ENCODE measurements at regions not wholly inside any gene's neighbourhood (a gene's known extent, or its start where the extent isn't known, plus 50 kb on each side); places are given as distances from the start of the nearest gene placed in this dataset.

DNA sequence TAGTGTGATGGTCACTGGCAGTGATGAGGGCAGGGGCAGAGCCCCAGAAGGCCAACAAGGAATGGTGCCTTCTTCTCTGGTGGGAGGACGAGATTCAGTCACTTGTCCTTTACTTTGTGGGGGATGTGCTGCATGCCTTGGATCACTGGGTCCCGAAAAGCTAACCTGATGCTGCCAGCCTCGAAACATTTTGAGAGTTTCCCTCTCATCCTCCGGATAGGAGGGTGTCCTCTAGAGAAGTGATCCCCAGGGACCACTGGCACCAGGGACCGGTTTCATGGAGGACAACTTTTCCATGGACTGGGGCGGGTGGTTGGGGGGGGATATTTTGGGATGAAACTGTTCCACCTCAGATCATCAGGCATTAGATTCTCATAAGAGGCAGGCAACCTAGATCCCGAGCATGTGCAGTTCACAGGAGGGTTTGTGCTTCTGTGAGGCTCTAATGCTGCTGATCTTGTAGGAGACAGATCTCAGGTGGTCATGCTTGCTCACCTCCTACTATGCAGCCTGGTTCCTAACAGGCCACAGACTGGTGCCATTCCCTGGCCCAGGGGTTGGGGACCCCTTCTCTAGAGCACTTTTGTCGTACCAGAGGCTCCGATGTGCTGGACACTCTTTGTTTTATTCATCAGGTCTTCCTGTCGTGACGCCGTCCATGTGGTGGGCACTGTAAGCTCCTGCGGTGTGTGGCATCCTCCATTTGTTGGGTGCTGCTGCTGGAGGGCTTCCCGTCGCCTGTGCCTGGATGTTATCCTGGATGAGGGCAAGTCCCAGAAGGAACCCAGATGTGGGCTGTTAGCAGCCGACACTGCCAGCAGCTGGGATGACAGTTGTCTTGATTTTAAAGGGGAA, 68.5 kb upstream of the HDAC4 start:
- H3K36me3 ChIP-seq, result no peaks in the 10 kb centered on the region

DNA sequence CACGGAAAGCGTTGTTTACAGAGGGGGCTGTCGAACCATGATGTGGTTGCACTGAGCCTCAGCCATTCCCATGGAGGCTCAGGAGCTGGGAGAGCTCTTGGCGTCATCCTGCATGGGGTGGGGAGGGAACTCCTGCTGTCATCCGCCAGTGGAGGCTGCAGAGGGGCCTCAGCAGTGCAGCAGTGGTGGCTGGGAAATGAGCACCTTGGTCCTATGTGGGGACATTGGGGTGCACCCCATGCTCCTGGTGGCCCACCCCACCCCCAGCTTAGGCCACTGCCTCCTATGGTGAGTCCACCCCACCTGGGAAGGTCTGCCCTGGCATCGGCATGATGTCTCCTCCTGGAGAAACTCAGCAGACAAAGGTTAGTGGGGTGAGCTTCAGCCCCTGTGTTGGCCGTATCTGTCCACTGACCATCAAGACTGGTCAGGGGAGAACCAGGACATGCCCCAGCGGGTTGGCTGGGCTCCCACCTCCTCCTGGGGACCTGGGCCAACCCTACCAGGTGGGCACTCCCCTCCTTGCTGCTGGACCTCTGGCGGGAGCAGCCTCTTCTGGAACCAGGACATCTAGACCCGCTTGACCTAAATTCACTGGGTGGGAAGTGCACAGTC, 67.8 kb upstream of the HDAC4 start:
- Histone ChIP-seq H3K4me2 (no peak overlapping the region), H3K9ac (no peak overlapping the region), H3K4me1 (peaks cover 33 to 38% (median 36%) of the 10 kb centered on the region in 10 experiments), H3K36me3 (no peaks in the 10 kb centered on the region), H3K4me3 (no peak overlapping the region), H4K20me1 (no peaks in the 10 kb centered on the region), H3K9me3 (replicated peaks in 1 of 11) (peaks cover 0 to 25% (median 10%) of the 10 kb centered on the region in 11 experiments; a peak in 9 of 22 replicates), H3K27ac (no peak overlapping the region), H3K27me3 (no peaks in the 10 kb centered on the region)
- TF ChIP-seq Cebpa-rat (IDR thresholded peaks at IDR 0.05), result no peak

More for the DNA sequence above, 68.5 kb upstream of the HDAC4 start:
- Histone ChIP-seq H3K9ac (no peak overlapping the region), H3K9me3 (replicated peaks in 1 of 11) (peaks cover 0 to 25% (median 10%) of the 10 kb centered on the region in 11 experiments; a peak in 9 of 22 replicates), H3K27ac (no peak overlapping the region), H3K4me3 (no peak overlapping the region), H3K27me3 (no peaks in the 10 kb centered on the region), H3K4me1 (peaks cover 26 to 30% (median 28%) of the 10 kb centered on the region in 10 experiments), H3K4me2 (no peak overlapping the region), H4K20me1 (no peaks in the 10 kb centered on the region)
- TF ChIP-seq Cebpa-rat (IDR thresholded peaks at IDR 0.05), result no peak

- Histone ChIP-seq H3K27me3 (no peaks in the 10 kb centered on the region), H3K27ac (no peak overlapping the region), H3K9me3 (replicated peaks in 1 of 11) (peaks cover 0 to 25% (median 10%) of the 10 kb centered on the region in 11 experiments; a peak in 9 of 22 replicates), H3K4me1 (peaks cover 39 to 43% (median 41%) of the 10 kb centered on the region in 10 experiments), H3K9ac (no peak overlapping the region), H3K4me2 (no peak overlapping the region), H4K20me1 (no peaks in the 10 kb centered on the region), H3K4me3 (no peak overlapping the region), H3K36me3 (no peaks in the 10 kb centered on the region)
- no peak for TF ChIP-seq Cebpa-rat (IDR thresholded peaks at IDR 0.05)
Measured at GRCh38 chr2:239467956-239468490, 67.2 kb upstream of the HDAC4 start.

DNA sequence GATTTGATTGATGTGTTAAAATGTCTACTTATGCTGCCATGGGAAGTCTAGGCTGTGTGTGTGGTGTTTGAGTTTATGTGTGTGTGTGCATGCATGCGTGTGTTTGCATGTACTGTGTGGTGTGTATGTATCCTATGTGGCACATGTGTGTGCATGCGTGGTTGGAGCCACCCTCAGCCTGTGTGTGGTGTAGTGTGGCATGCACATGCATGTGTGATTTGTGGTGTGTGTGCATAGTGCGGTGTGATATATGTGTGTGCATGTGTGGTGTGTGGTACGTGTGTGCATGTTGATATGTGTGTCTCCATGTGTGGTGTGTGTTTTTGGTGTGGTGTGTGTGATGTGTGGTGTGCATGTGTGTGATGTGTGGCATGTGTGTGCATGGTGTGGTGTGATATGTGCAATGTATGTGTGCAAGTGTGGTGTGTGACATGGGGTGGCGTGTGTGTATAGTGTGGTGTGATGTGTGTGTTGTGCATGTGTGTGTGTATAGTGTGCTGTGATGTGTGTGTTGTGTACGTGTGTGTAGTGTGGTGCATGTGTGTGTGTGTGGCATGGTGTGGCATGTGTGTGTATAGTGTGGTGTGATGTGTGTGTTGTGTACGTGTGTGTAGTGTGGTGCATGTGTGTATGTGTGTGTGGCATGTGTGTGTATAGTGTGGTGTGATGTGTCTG, 66.6 kb upstream of the HDAC4 start:
- Histone ChIP-seq H3K36me3 (no peaks in the 10 kb centered on the region), H3K9ac (no peak overlapping the region)

DNA sequence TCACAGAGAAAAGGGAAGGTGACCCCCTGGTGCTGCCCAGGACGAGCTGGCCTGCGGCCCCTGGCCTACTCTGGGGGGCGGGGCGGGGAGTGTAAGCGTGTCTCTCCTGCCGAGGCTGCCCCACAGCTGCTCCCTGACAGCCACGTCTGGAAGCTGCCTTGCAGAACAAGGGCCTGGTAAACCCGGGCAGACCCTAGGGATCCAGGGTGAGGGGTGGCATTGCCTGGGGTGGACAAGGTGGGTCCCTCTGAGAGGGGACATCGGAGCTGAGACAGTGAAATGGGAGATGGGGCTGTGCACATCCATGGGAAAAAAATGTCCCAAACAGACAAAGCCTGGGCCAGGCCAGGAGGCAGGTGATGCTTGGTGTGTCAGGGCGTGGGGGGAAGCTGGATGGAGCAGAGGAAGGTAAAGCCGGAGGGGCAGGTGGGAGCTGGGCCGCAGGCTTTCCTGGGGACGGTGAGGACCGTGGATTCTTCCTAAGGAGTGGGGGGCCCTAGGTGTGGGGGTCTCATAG, 66.0 kb upstream of the HDAC4 start:
- no peak overlapping the region for H3K4me3 ChIP-seq
- H3K36me3 ChIP-seq, result no peaks in the 10 kb centered on the region
- H3K9ac ChIP-seq, result 0 out of 22 replicates have a peak overlapping the region, but pooled peaks of 1 of the 11 experiments have one; percentile 68
- no peaks in the 10 kb centered on the region for H4K20me1 ChIP-seq
- peak overlapping the region; percentile 59 to 95 (median 81); a peak in 19 of 22 replicates for H3K4me2 ChIP-seq
- no peak for TF ChIP-seq Cebpa-rat (IDR thresholded peaks at IDR 0.05)
- H3K27me3 ChIP-seq, result no peaks in the 10 kb centered on the region
- peak overlapping the region in 3 of 11 experiments; percentile 85 to 89 (median 88); a peak in 6 of 22 replicates for H3K27ac ChIP-seq
- H3K4me1 ChIP-seq, result peaks cover 44 to 49% (median 46%) of the 10 kb centered on the region in 10 experiments
- H3K9me3 ChIP-seq (replicated peaks in 1 of 11), result peaks cover 0 to 25% (median 10%) of the 10 kb centered on the region in 11 experiments; a peak in 9 of 22 replicates

More for the DNA sequence above, 66.6 kb upstream of the HDAC4 start:
- TF ChIP-seq Cebpa-rat (IDR thresholded peaks at IDR 0.05), result no peak
- Histone ChIP-seq H3K4me1 (peaks cover 44 to 49% (median 46%) of the 10 kb centered on the region in 10 experiments), H3K9me3 (replicated peaks in 1 of 11) (peaks cover 0 to 25% (median 10%) of the 10 kb centered on the region in 11 experiments; a peak in 9 of 22 replicates), H3K27me3 (no peaks in the 10 kb centered on the region), H4K20me1 (no peaks in the 10 kb centered on the region), H3K27ac (no peak overlapping the region; a peak in 1 of 22 replicates), H3K4me2 (peak overlapping the region in 3 of 11 experiments; percentile 80 to 95 (median 84); a peak in 4 of 22 replicates), H3K4me3 (no peak overlapping the region)

- no peaks in the 10 kb centered on the region for H4K20me1 ChIP-seq
- H3K4me3 ChIP-seq, result peak overlapping the region in 1 of 10 experiments; percentile 3; a peak in 2 of 20 replicates
- peak overlapping the region; percentile 59 to 95 (median 81) for H3K4me2 ChIP-seq
- peaks cover 0 to 25% (median 10%) of the 10 kb centered on the region in 11 experiments; a peak in 9 of 22 replicates for H3K9me3 ChIP-seq (replicated peaks in 1 of 11)
- peak overlapping the region in 4 of 11 experiments; percentile 25 to 72 (median 68); a peak in 8 of 22 replicates for H3K9ac ChIP-seq
- H3K27ac ChIP-seq, result peak overlapping the region in 8 of 11 experiments; percentile 5 to 89 (median 58); a peak in 11 of 22 replicates
- H3K27me3 ChIP-seq, result no peaks in the 10 kb centered on the region
- H3K36me3 ChIP-seq, result no peaks in the 10 kb centered on the region
- H3K4me1 ChIP-seq, result peaks cover 44 to 49% (median 46%) of the 10 kb centered on the region in 10 experiments
- TF ChIP-seq Cebpa-rat (IDR thresholded peaks at IDR 0.05), result no peak
Measured at GRCh38 chr2:239466061-239466754, 65.4 kb upstream of the HDAC4 start.

DNA sequence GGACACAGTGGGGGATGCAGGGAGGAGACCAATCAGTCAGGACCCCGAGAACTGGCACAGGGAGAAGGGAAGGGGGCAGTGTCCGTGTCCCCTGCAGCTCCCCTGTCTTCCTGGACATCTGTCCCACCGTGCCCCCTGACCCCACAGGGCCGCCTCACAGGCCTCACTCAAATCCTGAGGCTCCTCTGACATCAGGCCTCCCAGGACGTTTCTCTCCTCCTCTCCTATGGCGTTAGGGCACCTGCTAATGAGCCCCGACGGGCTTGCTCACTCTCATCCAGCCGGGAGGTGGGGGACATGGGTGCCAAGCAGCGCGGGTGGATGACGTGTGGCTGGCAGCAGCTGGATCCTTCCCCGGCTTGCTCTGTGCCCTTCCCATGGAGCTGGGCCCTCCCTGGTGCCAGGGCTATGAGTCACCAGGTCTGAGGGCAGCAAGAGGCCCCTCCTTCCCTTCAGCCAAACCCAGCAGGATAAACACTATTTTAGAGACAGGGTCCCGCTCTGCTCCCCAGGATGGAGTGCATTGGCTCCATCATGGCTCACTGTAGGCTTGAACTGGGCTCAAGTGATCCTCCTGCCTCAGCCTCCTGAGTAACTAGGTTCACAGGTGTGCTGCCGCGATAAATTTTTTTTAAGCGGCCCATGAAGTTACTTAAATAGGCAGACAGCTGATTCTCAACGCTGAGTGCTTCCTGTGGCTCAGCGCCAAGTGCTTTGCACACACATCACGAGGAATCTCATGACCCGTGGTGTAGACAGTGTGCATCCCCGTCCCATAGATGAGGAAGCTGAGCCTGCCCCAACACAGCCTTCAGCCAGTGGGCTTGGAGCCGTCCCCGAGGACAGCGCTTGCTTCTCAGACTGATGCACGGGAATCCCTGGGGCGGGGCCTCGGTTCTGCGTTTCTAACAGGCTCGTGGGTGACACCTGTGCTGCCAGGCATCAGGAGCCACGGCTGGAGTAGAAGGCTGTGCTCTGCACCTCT, 64.5 kb upstream of the HDAC4 start:
- H3K9ac ChIP-seq, result peak overlapping the region in 5 of 11 experiments; percentile 3 to 75 (median 69); a peak in 10 of 22 replicates
- no peaks in the 10 kb centered on the region for H3K27me3 ChIP-seq
- H3K27ac ChIP-seq, result peak overlapping the region in 9 of 11 experiments; percentile 5 to 89 (median 55); a peak in 13 of 22 replicates
- peaks cover 44 to 49% (median 46%) of the 10 kb centered on the region in 10 experiments for H3K4me1 ChIP-seq
- TF ChIP-seq Cebpa-rat (IDR thresholded peaks at IDR 0.05), result no peak
- no peaks in the 10 kb centered on the region for H3K36me3 ChIP-seq
- H3K4me2 ChIP-seq, result peak overlapping the region; percentile 59 to 95 (median 81)
- peaks cover 0 to 21% (median 10%) of the 10 kb centered on the region in 11 experiments; a peak in 9 of 22 replicates for H3K9me3 ChIP-seq (replicated peaks in 1 of 11)
- no peaks in the 10 kb centered on the region for H4K20me1 ChIP-seq
- H3K4me3 ChIP-seq, result peak overlapping the region in 1 of 10 experiments; percentile 3; a peak in 1 of 20 replicates
